Naive thymus-derived CD4-positive, alpha-beta T cell (primary cell): ENCODE measurements at regions not wholly inside any gene's neighbourhood (a gene's known extent, or its start where the extent isn't known, plus 50 kb on each side); places are given as distances from the start of the nearest gene placed in this dataset.
"Not testable (repeated sequence)": the region's sequence is repeated elsewhere in the genome, so short reads cannot be mapped to it uniquely, and the experiment has no call there.

ENCODE experiments used
- ATAC-seq: fragments of 150-1000 bp; cut with Tn5 transposase; 2 replicates; pipeline ENCODE4 v1.10.0; 2021; ENCODE audit warnings: mild to moderate bottlenecking, moderate library complexity
- CTCF ChIA-PET: fragments of 350-600 bp; sonication (Branson Sonifier 250); formaldehyde crosslinking; loops from one replicate; lab custom pipeline; 2021; ENCODE audit warnings: antibody characterized with exemption; lab: Charles Lee
- POLR2A ChIA-PET: fragments of 350-600 bp; sonication (Branson Sonifier 250); formaldehyde crosslinking; loops from one replicate; lab custom pipeline; 2021; ENCODE audit warnings: antibody characterized with exemption, inconsistent platforms; lab: Charles Lee
- DNase-seq, 9 donors: peaks; one replicate each; pipeline versions ENCODE4 v3.0.0 to v3.0.0-alpha.2; 2020 to 2022; ENCODE audit warnings: mixed read lengths in 1 of 9
- H3K27ac ChIP-seq: one replicate; pipeline ENCODE4 v1.7.0; 2013; ENCODE audit warnings: mild to moderate bottlenecking, low read depth, low read length, moderate library complexity
- H3K27me3 ChIP-seq, 2 donors: one replicate each; pipeline ENCODE4 v1.7.0; 2013; ENCODE audit warnings: low read length in 2 of 2, mild to moderate bottlenecking in 2 of 2, moderate library complexity in 2 of 2; ENCODE audit not compliant: control insufficient read depth in 2 of 2, insufficient read depth in 2 of 2
- H3K36me3 ChIP-seq, 3 experiments: 1 replicate in 2 of 3; 2 replicates in 1 of 3; pipeline ENCODE4 v1.7.0; 2013; ENCODE audit warnings: low read length in 3 of 3, mild to moderate bottlenecking in 3 of 3, moderate library complexity in 1 of 3; ENCODE audit not compliant: insufficient read depth in 3 of 3, control insufficient read depth in 2 of 3
- H3K4me1 ChIP-seq, 2 donors: one replicate each; pipeline ENCODE4 v1.7.0; 2013; ENCODE audit warnings: low read length in 2 of 2, mild to moderate bottlenecking in 2 of 2, moderate library complexity in 1 of 2; ENCODE audit not compliant: control insufficient read depth in 2 of 2, insufficient read depth in 2 of 2
- H3K4me3 ChIP-seq: 2 replicates; pipeline ENCODE4 v1.7.0; 2013; ENCODE audit warnings: mild to moderate bottlenecking, low read length
- H3K9me3 ChIP-seq, 3 experiments: 1 replicate in 2 of 3; 2 replicates in 1 of 3; pipeline ENCODE4 v1.7.0; 2013; ENCODE audit warnings: low read length in 3 of 3; ENCODE audit not compliant: control insufficient read depth in 2 of 3
- H3K27ac Mint-ChIP-seq, 9 donors: one replicate each; pipeline ENCODE4 v1.8.0; 2020 to 2022; ENCODE audit warnings: mixed read lengths in 9 of 9, mild to moderate bottlenecking in 8 of 9, moderate library complexity in 5 of 9, inconsistent platforms in 2 of 9
- H3K27me3 Mint-ChIP-seq, 5 donors: one replicate each; pipeline ENCODE4 v1.8.0; 2021 to 2022; ENCODE audit warnings: mixed read lengths in 5 of 5, mild to moderate bottlenecking in 1 of 5
- H3K36me3 Mint-ChIP-seq, 5 donors: one replicate each; pipeline ENCODE4 v1.8.0; 2020 to 2022; ENCODE audit warnings: mixed read lengths in 5 of 5, mild to moderate bottlenecking in 3 of 5, inconsistent platforms in 1 of 5
- H3K4me1 Mint-ChIP-seq, 7 donors: one replicate each; pipeline ENCODE4 v1.8.0; 2020 to 2022; ENCODE audit warnings: mixed read lengths in 7 of 7, mild to moderate bottlenecking in 3 of 7, inconsistent platforms in 1 of 7
- H3K4me3 Mint-ChIP-seq, 10 donors: one replicate each; pipeline ENCODE4 v1.8.0; 2020 to 2022; ENCODE audit warnings: mild to moderate bottlenecking in 10 of 10, mixed read lengths in 10 of 10, moderate library complexity in 6 of 10, inconsistent platforms in 2 of 10
- H3K9me3 Mint-ChIP-seq, 11 donors: one replicate each; pipeline ENCODE4 v1.8.0; 2020 to 2022; ENCODE audit warnings: mixed read lengths in 11 of 11, mild to moderate bottlenecking in 4 of 11, inconsistent platforms in 1 of 11, moderate library complexity in 1 of 11
- intact Hi-C, 2 donors: fragments of 100-400 bp; cut with micrococcal nuclease; formaldehyde crosslinking; loops; one replicate each; pipeline ENCODE4 v1.15.1; 2023

DNA sequence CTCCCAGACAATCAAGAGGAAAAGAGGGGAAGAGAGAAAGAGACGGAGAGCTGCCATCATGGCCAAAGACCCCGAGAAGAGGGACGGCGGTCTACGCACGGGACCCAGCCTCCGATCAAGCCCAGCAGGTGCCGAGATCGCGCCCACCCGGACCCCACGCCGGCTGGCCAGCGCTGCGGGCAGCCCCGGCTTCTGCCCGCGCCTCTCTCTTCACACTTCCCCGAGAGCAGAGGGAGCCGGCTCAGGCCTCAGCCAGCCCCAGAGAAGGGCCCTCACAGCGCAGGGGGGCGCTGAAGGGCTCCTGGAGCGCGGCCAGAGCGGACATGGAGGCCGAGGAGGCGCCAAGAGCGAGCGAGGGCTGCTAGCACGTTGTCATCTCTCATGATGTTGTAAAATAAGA is 613.7 kb downstream of the TUBA3C start:
- intact Hi-C loops, H3K4me3 ChIP-seq, CTCF ChIA-PET, H3K9me3 ChIP-seq, DNase-seq, H3K27me3 ChIP-seq, POLR2A ChIA-PET, H3K27ac ChIP-seq, H3K36me3 Mint-ChIP-seq, H3K9me3 Mint-ChIP-seq, H3K27ac Mint-ChIP-seq, H3K4me1 Mint-ChIP-seq, H3K27me3 Mint-ChIP-seq, H3K4me1 ChIP-seq, H3K36me3 ChIP-seq, H3K4me3 Mint-ChIP-seq, ATAC-seq: not testable (repeated sequence)
